Activated CD4-positive, alpha-beta memory T cell treated with anti-CD3 and anti-CD28 coated beads for 36 hours (primary cell): ENCODE measurements at regions not wholly inside any gene's neighbourhood (a gene's known extent, or its start where the extent isn't known, plus 50 kb on each side); places are given as distances from the start of the nearest gene placed in this dataset.

Source experiments
- CTCF ChIA-PET: fragments of 350-600 bp; sonication (Branson Sonifier 250); formaldehyde crosslinking; loops from one replicate; lab custom pipeline; 2021; ENCODE audit warnings: antibody characterized with exemption, inconsistent platforms; lab: Charles Lee
- POLR2A ChIA-PET: fragments of 350-600 bp; sonication (Branson Sonifier 250); formaldehyde crosslinking; loops from one replicate; lab custom pipeline; 2021; ENCODE audit warnings: antibody characterized with exemption; lab: Charles Lee
- DNase-seq: peaks from one replicate; pipeline ENCODE4 v3.0.0-alpha.2; 2020
- H3K27ac Mint-ChIP-seq: one replicate; pipeline ENCODE4 v1.8.0; 2021; ENCODE audit warnings: mixed read lengths
- H3K27me3 Mint-ChIP-seq: one replicate; pipeline ENCODE4 v1.8.0; 2021; ENCODE audit warnings: mixed read lengths
- H3K36me3 Mint-ChIP-seq: one replicate; pipeline ENCODE4 v1.8.0; 2021; ENCODE audit warnings: mixed read lengths
- H3K4me1 Mint-ChIP-seq: one replicate; pipeline ENCODE4 v1.8.0; 2021; ENCODE audit warnings: low read depth, mixed read lengths
- H3K4me3 Mint-ChIP-seq: one replicate; pipeline ENCODE4 v1.8.0; 2021; ENCODE audit warnings: mild to moderate bottlenecking, mixed read lengths
- H3K9me3 Mint-ChIP-seq: one replicate; pipeline ENCODE4 v1.8.0; 2021; ENCODE audit warnings: mixed read lengths
- intact Hi-C: fragments of 100-400 bp; cut with micrococcal nuclease; formaldehyde crosslinking; loops from one replicate; pipeline ENCODE4 v1.15.1; 2023

DNA sequence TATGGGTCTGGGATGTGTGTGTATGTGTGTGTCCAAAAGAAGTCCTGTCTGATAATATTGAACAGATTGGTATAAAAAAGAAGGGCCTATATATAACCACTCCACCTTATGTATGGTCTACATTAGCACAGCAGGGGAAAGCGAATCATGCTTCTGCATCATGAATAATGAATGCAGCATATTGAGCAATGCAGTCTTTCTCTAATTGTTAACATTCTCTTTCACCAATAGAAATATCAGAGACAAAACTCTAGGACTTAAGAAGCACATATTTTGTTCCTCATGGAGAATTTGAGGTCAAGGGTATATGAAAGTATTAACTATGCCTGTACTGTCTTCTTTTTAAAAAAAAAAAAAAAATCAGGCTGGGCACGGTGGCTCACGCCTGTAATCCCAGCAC lies 264.3 kb upstream of the NOCT start:
- no peak overlapping the region for H3K4me3 Mint-ChIP-seq
- H3K27me3 Mint-ChIP-seq: peaks cover 1% of the 10 kb centered on the region
- no peak for DNase-seq
- CTCF ChIA-PET: no interaction called here
- intact Hi-C loops: no loop called here
- H3K36me3 Mint-ChIP-seq: no peaks in the 10 kb centered on the region
- no peak overlapping the region for H3K27ac Mint-ChIP-seq
- peaks cover 15% of the 10 kb centered on the region for H3K9me3 Mint-ChIP-seq
- H3K4me1 Mint-ChIP-seq: no peaks in the 10 kb centered on the region
- POLR2A ChIA-PET: no interaction called here

GRCh38 chr4:138749303-138749702 lies 266.3 kb upstream of the NOCT start:
- H3K4me1 Mint-ChIP-seq: no peaks in the 10 kb centered on the region
- H3K27ac Mint-ChIP-seq: no peak overlapping the region
- peaks cover 1% of the 10 kb centered on the region for H3K27me3 Mint-ChIP-seq
- no peak for DNase-seq
- no peaks in the 10 kb centered on the region for H3K36me3 Mint-ChIP-seq
- intact Hi-C loops: no loop called here
- peaks cover 15% of the 10 kb centered on the region for H3K9me3 Mint-ChIP-seq
- CTCF ChIA-PET: no interaction called here
- POLR2A ChIA-PET: no interaction called here
- H3K4me3 Mint-ChIP-seq: no peak overlapping the region

DNA sequence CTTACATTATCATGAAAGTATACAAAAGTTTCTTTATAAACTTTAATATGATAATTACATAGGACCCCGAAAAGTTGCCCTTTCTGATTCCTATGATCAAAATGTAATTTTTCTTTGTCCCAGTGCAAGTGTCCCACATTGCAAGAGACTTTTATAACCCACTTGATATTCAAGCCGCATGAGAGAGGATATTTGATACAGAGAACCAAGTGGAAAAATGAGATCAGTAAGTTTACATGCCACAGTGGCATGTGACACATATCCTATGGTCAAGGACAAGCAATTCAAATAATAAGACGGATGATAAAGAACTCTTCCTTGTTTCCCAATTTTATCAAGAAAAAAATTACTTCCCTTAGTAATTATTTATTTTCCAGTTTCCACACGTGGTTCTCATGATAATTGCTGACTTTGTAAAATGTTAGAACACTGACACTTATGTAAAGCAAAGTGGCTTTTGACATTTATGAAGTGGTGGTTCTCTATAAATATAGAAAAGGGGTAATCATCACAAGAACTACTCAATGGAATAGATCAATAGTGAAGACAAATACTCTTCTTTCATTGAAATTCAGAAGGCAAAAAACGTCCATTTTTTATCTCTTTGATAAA lies 273.7 kb upstream of the NOCT start:
- H3K4me3 Mint-ChIP-seq: no peak overlapping the region
- H3K27me3 Mint-ChIP-seq: no peaks in the 10 kb centered on the region
- no peaks in the 10 kb centered on the region for H3K9me3 Mint-ChIP-seq
- intact Hi-C loops: no loop called here
- H3K27ac Mint-ChIP-seq: no peak overlapping the region
- no peaks in the 10 kb centered on the region for H3K36me3 Mint-ChIP-seq
- H3K4me1 Mint-ChIP-seq: no peaks in the 10 kb centered on the region
- no peak for DNase-seq
- POLR2A ChIA-PET: no interaction called here
- CTCF ChIA-PET: no interaction called here

DNA sequence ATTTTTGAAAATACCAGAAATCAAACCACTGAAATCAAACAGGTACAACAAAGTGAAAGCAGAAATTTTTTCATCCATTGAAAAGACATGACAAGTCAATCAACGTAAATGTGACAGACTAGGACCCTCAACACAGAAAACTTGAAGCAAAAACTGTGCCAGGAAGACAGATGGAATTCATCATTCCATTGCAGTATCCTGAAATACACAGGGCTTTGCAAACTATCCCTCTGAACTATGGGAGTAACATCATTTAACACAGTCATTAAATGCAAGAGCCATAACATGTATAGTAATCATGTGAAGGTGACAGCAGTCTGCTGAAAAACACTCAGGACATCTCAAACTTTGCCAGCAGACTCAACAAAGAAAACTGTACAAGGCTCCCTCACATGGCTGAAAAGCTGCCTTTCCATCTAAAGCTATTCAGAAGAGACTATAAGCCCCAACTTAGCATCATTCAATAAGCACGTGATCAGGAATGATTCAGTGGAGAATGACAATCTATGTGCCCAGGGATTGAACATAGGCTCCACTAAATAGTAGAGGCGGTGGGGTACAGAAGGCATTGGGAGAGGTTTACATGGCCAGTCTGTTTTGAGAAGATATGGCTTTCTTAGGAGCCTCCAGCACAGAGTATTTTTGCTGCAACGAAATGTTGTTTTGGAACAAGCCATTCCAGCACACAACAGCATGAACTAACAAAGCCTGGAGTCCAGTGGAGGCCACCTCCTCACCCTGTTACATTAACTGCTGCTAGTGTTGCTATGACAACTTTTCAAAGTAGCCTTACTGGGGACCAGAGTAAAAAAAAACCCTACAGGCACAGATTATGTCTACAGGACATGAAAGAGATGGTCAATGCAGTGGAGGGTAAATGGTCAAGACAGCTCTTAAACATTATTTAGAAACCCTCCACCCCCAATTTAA lies 274.5 kb upstream of the NOCT start:
- no peak overlapping the region for H3K27ac Mint-ChIP-seq
- no peaks in the 10 kb centered on the region for H3K36me3 Mint-ChIP-seq
- ChIA-PET CTCF (no interaction called here), POLR2A (no interaction called here)
- intact Hi-C loops: no loop called here
- H3K4me1 Mint-ChIP-seq: no peaks in the 10 kb centered on the region
- no peak for DNase-seq
- H3K27me3 Mint-ChIP-seq: no peaks in the 10 kb centered on the region
- H3K9me3 Mint-ChIP-seq: no peaks in the 10 kb centered on the region
- H3K4me3 Mint-ChIP-seq: no peak overlapping the region

GRCh38 chr4:138736362-138736761 lies 279.2 kb upstream of the NOCT start:
- POLR2A ChIA-PET: no interaction called here
- Mint-ChIP-seq H3K36me3 (no peaks in the 10 kb centered on the region), H3K27me3 (no peaks in the 10 kb centered on the region), H3K4me1 (no peaks in the 10 kb centered on the region), H3K9me3 (no peaks in the 10 kb centered on the region), H3K4me3 (no peak overlapping the region), H3K27ac (no peak overlapping the region)
- DNase-seq: no peak
- intact Hi-C loops: no loop called here
- CTCF ChIA-PET: no interaction called here

GRCh38 chr4:138734746-138735145 lies 280.8 kb upstream of the NOCT start:
- Mint-ChIP-seq H3K4me1 (no peaks in the 10 kb centered on the region), H3K4me3 (no peak overlapping the region), H3K9me3 (no peaks in the 10 kb centered on the region), H3K36me3 (no peaks in the 10 kb centered on the region), H3K27me3 (no peaks in the 10 kb centered on the region), H3K27ac (no peak overlapping the region)
- intact Hi-C loops: no loop called here
- no peak for DNase-seq
- ChIA-PET POLR2A (no interaction called here), CTCF (no interaction called here)

GRCh38 chr4:138728566-138728965 lies 287.0 kb upstream of the NOCT start:
- peaks cover 7% of the 10 kb centered on the region for H3K27me3 Mint-ChIP-seq
- H3K36me3 Mint-ChIP-seq: no peaks in the 10 kb centered on the region
- no peak for DNase-seq
- ChIA-PET POLR2A (no interaction called here), CTCF (no interaction called here)
- H3K4me3 Mint-ChIP-seq: no peak overlapping the region
- intact Hi-C loops: no loop called here
- H3K9me3 Mint-ChIP-seq: no peaks in the 10 kb centered on the region
- H3K27ac Mint-ChIP-seq: no peak overlapping the region
- no peaks in the 10 kb centered on the region for H3K4me1 Mint-ChIP-seq

DNA sequence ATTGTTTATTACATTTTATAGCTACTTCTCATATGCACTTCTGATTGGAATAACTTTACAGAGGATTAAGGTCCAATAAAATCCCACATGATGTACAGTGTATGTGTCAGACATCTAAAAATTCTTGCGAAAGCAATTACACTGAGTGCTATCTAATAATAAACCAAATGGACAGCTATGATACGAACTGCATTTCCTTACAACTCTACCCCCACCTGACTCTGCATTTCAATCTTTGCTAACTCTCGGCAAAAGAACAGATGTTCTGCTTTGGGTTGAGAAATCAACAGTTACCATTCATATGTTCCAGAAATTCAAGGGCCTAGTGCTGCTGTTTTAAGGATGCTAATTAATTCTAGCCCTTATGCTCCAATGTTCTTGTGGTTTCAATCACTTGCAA lies 287.9 kb upstream of the NOCT start:
- intact Hi-C loops: no loop called here
- ChIA-PET CTCF (no interaction called here), POLR2A (no interaction called here)
- Mint-ChIP-seq H3K36me3 (no peaks in the 10 kb centered on the region), H3K4me1 (no peaks in the 10 kb centered on the region), H3K27me3 (peaks cover 7% of the 10 kb centered on the region), H3K27ac (no peak overlapping the region), H3K4me3 (no peak overlapping the region), H3K9me3 (no peaks in the 10 kb centered on the region)
- DNase-seq: no peak

DNA sequence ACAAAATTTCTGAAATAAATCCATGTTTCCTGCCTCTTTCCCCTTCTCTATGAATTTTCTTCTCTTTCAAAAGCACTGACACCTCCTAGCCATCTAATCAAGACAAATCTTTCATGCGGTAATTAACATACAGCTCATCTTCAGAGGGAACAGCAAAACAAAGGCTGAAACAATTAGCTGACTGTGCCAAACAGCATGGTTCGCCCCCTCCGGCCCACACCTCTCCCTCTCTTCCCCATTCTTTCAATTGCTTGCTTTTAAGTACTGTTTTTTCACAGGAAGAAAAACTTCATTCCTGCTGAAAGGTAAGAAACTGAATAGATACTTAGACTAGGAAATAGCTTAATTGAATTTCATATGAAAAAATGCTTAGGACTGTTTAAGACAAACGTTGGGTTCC lies 291.1 kb upstream of the NOCT start:
- POLR2A ChIA-PET: no interaction called here

DNA sequence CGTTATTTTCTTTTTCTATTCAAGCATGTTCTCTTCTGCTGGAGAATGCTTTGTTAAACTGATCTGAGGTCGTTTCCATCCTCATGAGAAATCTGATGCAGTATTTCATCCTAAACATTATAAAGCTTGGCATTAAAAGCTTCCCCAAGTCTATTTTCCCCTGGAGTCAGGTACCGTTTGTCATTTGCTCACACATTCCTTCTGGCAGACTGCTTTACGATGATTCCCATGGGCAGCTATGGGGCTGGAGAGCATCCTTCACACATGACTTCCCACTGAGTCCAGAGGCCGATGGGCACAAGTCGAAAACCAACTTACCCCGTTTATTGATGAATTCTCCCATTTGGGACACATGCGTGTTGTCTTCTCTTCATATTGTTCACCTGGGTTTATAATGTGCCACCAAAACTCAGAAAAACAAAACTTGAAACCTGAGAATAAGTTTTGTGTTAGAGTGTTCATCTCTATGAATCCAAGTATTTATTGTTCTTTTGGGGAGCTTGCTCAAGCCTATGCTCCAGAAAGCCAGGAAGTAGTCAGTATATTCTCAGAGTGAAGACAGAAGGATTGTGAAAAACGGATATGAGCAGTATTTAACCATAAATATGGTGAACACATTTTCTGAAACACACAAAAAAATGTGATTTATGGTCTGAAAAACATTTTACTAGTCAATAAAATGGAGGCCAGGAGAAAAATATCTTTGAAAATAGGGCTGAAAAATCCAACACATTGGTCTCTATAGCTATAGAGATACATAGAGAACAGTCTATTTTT lies 298.8 kb upstream of the NOCT start:
- no peaks in the 10 kb centered on the region for H3K4me1 Mint-ChIP-seq
- no peaks in the 10 kb centered on the region for H3K9me3 Mint-ChIP-seq
- H3K27ac Mint-ChIP-seq: no peak overlapping the region
- no peak for DNase-seq
- H3K4me3 Mint-ChIP-seq: no peak overlapping the region
- ChIA-PET CTCF (interaction anchor here (0.7 kb wide), 1 partner anchor 35 kb away, joined by 3 read pairs; no protein-coding TSS in a partner anchor), POLR2A (interaction anchor here (0.6 kb wide), 1 partner anchor 1883 kb away, joined by 4 read pairs; no protein-coding TSS in a partner anchor)
- H3K27me3 Mint-ChIP-seq: peaks cover 3% of the 10 kb centered on the region
- intact Hi-C loops: no loop called here
- no peaks in the 10 kb centered on the region for H3K36me3 Mint-ChIP-seq

More for the DNA sequence above, 291.1 kb upstream of the NOCT start:
- CTCF ChIA-PET: interaction anchor here (0.8 kb wide), 1 partner anchor 147 kb away, joined by 3 read pairs; no protein-coding TSS in a partner anchor
- H3K27ac Mint-ChIP-seq: no peak overlapping the region
- no peaks in the 10 kb centered on the region for H3K36me3 Mint-ChIP-seq
- no peak overlapping the region for H3K4me3 Mint-ChIP-seq
- H3K27me3 Mint-ChIP-seq: peaks cover 7% of the 10 kb centered on the region
- no peaks in the 10 kb centered on the region for H3K9me3 Mint-ChIP-seq
- intact Hi-C loops: no loop called here
- no peaks in the 10 kb centered on the region for H3K4me1 Mint-ChIP-seq
- DNase-seq: no peak

GRCh38 chr4:138710297-138710696 lies 305.3 kb upstream of the NOCT start:
- H3K27ac Mint-ChIP-seq: no peak overlapping the region
- H3K27me3 Mint-ChIP-seq: peaks cover 3% of the 10 kb centered on the region
- no peaks in the 10 kb centered on the region for H3K9me3 Mint-ChIP-seq
- POLR2A ChIA-PET: no interaction called here
- CTCF ChIA-PET: no interaction called here
- H3K4me3 Mint-ChIP-seq: no peak overlapping the region
- H3K4me1 Mint-ChIP-seq: no peaks in the 10 kb centered on the region
- no peak for DNase-seq
- H3K36me3 Mint-ChIP-seq: no peaks in the 10 kb centered on the region
- intact Hi-C loops: no loop called here

GRCh38 chr4:138709859-138710258 lies 305.7 kb upstream of the NOCT start:
- Mint-ChIP-seq H3K9me3 (no peaks in the 10 kb centered on the region), H3K27ac (no peak overlapping the region), H3K27me3 (peaks cover 3% of the 10 kb centered on the region), H3K4me1 (no peaks in the 10 kb centered on the region), H3K36me3 (no peaks in the 10 kb centered on the region), H3K4me3 (no peak overlapping the region)
- no peak for DNase-seq
- CTCF ChIA-PET: no interaction called here
- POLR2A ChIA-PET: no interaction called here
- intact Hi-C loops: no loop called here
